ENCODE measurements at regions not wholly inside any gene's neighbourhood (a gene's known extent, or its start where the extent isn't known, plus 50 kb on each side); places are given as distances from the start of the nearest gene placed in this dataset.

GRCh38 chr20:58008413-58008812 is 220.0 kb downstream of the ANKRD60 start:
- TF ChIP-seq CTCF (IDR thresholded peaks at IDR 0.05), result no peak
- no peak for TF ChIP-seq POLR2A (IDR thresholded peaks at IDR 0.05)

Data from esophagus squamous epithelium (tissue), 4 donors.